ENCODE measurements at regions not wholly inside any gene's neighbourhood (a gene's known extent, or its start where the extent isn't known, plus 50 kb on each side); places are given as distances from the start of the nearest gene placed in this dataset.

DNA sequence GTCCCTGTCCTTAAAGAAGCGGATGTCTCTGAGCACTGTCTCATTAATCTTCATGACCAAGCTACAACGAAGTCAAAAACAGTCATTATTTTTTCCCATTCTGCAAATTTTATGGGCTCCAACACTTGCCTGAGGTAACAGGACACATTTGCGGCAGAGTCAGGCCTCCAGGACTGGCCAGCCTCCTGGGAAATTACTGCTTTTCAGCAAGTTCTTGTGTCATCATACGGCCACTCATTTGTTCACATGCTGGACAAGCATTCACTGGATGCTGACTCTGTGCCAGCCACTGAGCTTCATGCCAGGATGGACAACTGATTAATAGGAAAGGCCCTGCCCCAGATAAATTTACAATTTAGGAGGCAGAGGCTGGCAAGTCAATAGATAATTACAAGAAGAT is 305.7 kb downstream of the ACTL7B start:
- H3K4me1 ChIP-seq: peaks cover 0 to 36% (median 7%) of the 10 kb centered on the region in 4 donors
- no peak for DNase-seq
- no peaks in the 10 kb centered on the region for H3K36me3 ChIP-seq
- no peak overlapping the region for H3K4me3 ChIP-seq
- 82 to 94% (median 91%) methylated on average over 4 of the region's 4 CpGs for WGBS, 5 donors
- TF ChIP-seq POLR2A (IDR thresholded peaks at IDR 0.05): no peak
- TF ChIP-seq, protein P1, sequence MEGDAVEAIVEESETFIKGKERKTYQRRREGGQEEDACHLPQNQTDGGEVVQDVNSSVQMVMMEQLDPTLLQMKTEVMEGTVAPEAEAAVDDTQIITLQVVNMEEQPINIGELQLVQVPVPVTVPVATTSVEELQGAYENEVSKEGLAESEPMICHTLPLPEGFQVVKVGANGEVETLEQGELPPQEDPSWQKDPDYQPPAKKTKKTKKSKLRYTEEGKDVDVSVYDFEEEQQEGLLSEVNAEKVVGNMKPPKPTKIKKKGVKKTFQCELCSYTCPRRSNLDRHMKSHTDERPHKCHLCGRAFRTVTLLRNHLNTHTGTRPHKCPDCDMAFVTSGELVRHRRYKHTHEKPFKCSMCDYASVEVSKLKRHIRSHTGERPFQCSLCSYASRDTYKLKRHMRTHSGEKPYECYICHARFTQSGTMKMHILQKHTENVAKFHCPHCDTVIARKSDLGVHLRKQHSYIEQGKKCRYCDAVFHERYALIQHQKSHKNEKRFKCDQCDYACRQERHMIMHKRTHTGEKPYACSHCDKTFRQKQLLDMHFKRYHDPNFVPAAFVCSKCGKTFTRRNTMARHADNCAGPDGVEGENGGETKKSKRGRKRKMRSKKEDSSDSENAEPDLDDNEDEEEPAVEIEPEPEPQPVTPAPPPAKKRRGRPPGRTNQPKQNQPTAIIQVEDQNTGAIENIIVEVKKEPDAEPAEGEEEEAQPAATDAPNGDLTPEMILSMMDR (IDR thresholded peaks at IDR 0.05): no peak
- no peak for TF ChIP-seq POLR2AphosphoS5 (IDR thresholded peaks at IDR 0.05)
- TF ChIP-seq EP300 (IDR thresholded peaks at IDR 0.05): no peak
- H3K27me3 ChIP-seq: no peaks in the 10 kb centered on the region
- intact Hi-C loops (cut with DNase I; ENCODE audit: low total_unique reads): no loop called here
- H3K27ac ChIP-seq: peak overlapping the region in 1 of 5 donors; percentile 27
- H3K9me3 ChIP-seq: no peaks in the 10 kb centered on the region

DNA sequence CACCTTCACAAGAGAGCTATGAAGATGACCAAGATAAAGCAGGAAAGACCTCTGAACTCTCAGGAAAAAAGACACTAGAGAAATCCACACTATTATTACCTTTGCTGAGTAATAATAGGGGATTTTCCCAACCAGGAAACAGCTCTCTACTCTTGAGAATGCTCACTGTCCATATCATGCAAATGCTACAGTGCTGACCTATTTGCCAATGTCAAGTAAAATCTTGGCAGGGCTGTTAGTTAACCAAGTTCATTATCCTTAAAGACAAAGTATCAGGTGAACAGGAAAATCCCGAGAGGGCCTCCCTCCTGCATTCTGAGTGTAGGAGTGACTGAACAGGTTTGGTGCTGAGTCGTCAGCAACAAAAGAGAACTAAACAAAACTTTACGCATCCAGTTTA is 306.6 kb downstream of the ACTL7B start:
- Histone ChIP-seq H3K4me3 (no peak overlapping the region), H3K27ac (peak overlapping the region in 2 of 5 donors; percentile 52 to 65), H3K9me3 (no peaks in the 10 kb centered on the region), H3K27me3 (no peaks in the 10 kb centered on the region), H3K4me1 (peaks cover 0 to 36% (median 7%) of the 10 kb centered on the region in 4 donors), H3K36me3 (no peaks in the 10 kb centered on the region)
- intact Hi-C loops (cut with DNase I; ENCODE audit: low total_unique reads): no loop called here
- peak in 2 of 3 donors; percentile 44 to 84 for TF ChIP-seq POLR2AphosphoS5 (IDR thresholded peaks at IDR 0.05)
- TF ChIP-seq, protein P1 (IDR thresholded peaks at IDR 0.05): no peak
- WGBS, 5 donors: 49 to 56% (median 55%) methylated on average over 3 of the region's 3 CpGs
- peak; percentile 28 to 62 for DNase-seq

DNA sequence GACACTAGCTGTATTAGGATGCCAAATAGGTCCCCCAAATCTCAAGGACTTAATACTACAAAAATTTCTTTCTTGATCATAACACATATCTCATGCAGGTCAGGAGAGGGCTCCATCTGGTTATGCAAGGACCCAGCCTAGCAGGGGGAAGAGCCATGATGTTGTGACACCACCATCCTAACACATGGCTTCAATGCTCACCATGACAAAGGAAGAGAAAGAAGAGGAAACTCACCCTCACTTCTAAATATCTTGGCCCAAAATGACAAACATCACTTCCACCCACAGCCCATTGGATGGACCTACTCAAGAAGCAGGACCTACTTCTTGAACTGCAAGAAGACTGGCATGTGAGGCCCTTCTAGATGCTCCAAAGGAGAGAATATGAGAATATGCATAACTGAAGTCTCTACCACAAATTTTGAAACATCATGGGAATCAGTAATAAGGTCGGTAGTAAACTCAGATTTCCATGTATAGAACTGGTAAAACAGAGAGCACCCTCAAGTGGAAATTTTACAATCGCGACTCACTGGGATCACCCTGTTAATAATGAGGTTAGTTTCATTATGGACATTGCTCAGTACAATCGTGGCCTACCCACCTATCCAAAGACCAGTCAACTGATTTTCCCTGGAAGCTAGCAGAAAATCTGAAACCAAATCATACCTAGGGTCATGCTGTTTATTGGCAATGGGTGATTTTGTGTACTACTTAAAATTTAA is 308.2 kb downstream of the ACTL7B start:
- Histone ChIP-seq H3K27ac (no peak overlapping the region), H3K9me3 (no peaks in the 10 kb centered on the region), H3K4me1 (peaks cover 0 to 25% (median 2%) of the 10 kb centered on the region in 4 donors), H3K36me3 (no peaks in the 10 kb centered on the region), H3K4me3 (no peak overlapping the region), H3K27me3 (no peaks in the 10 kb centered on the region)
- DNase-seq: no peak
- no peak for TF ChIP-seq POLR2AphosphoS5 (IDR thresholded peaks at IDR 0.05)
- TF ChIP-seq POLR2A (IDR thresholded peaks at IDR 0.05): no peak
- TF ChIP-seq, protein P1 (IDR thresholded peaks at IDR 0.05): no peak
- TF ChIP-seq EP300 (IDR thresholded peaks at IDR 0.05): no peak
- intact Hi-C loops (cut with DNase I; ENCODE audit: low total_unique reads): no loop called here
- 87 to 94% (median 90%) methylated on average over 4 of the region's 4 CpGs for WGBS, 5 donors

DNA sequence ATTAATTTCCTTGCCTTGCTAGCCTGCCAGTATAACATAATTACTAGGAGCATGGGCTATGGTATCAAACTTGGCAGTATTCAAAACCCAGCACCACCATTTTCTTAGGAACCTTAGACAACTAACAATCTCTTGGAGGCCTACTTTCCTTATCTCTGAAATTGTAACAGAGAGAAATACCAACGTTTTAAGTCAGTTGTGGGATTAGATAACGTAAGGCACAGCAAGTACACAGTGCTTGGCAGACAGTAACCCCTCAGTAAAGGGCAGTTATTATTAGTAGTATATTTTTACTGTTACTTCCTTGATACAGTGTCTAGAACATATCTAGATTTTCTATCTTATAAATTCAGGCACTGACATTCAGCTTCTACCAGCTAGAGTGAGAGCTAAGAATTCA is 309.6 kb downstream of the ACTL7B start:
- TF ChIP-seq POLR2A (IDR thresholded peaks at IDR 0.05) (no peak), POLR2AphosphoS5 (IDR thresholded peaks at IDR 0.05) (no peak), EP300 (IDR thresholded peaks at IDR 0.05) (no peak)
- TF ChIP-seq, protein P1 (IDR thresholded peaks at IDR 0.05): no peak
- peaks cover 0 to 20% (median 0%) of the 10 kb centered on the region in 4 donors for H3K4me1 ChIP-seq
- intact Hi-C loops (cut with DNase I; ENCODE audit: low total_unique reads): no loop called here
- no peaks in the 10 kb centered on the region for H3K27me3 ChIP-seq
- no peak overlapping the region for H3K27ac ChIP-seq
- 28 to 44% (median 31%) methylated on average over 2 of the region's 2 CpGs for WGBS, 5 donors
- H3K4me3 ChIP-seq: no peak overlapping the region
- H3K36me3 ChIP-seq: no peaks in the 10 kb centered on the region
- DNase-seq: no peak
- H3K9me3 ChIP-seq: no peaks in the 10 kb centered on the region
